Spinal cord (tissue), 9 donors: ENCODE measurements at regions not wholly inside any gene's neighbourhood (a gene's known extent, or its start where the extent isn't known, plus 50 kb on each side); places are given as distances from the start of the nearest gene placed in this dataset.

Experiments
- DNase-seq, 6 donors: peaks; one replicate each; pipeline versions ENCODE4 v3.0.0 to v3.0.0-alpha.2; 2013 to 2015; ENCODE audit warnings: low spot score in 6 of 6, low read depth in 4 of 6
- H3K27ac ChIP-seq: one replicate; pipeline ENCODE4 v1.5.1; 2013; ENCODE audit warnings: low read depth, low read length, control low read depth
- H3K27me3 ChIP-seq: one replicate; pipeline ENCODE4 v1.6.1; 2013; ENCODE audit warnings: low read length; ENCODE audit not compliant: control insufficient read depth, insufficient read depth
- H3K36me3 ChIP-seq: one replicate; pipeline ENCODE4 v1.6.1; 2013; ENCODE audit warnings: low read length; ENCODE audit not compliant: control insufficient read depth, insufficient read depth
- H3K4me1 ChIP-seq: one replicate; pipeline ENCODE4 v1.6.1; 2013; ENCODE audit warnings: low read length; ENCODE audit not compliant: control insufficient read depth, insufficient read depth
- H3K4me3 ChIP-seq: one replicate; pipeline ENCODE4 v1.5.1; 2013; ENCODE audit warnings: low read depth, low read length, control low read depth
- H3K9me3 ChIP-seq: one replicate; pipeline ENCODE4 v1.6.1; 2013; ENCODE audit warnings: low read length; ENCODE audit not compliant: control insufficient read depth, insufficient read depth
- WGBS: methylation state at CpG from one replicate; pipeline ENCODE4 v1.1.5; 2013; ENCODE audit warnings: missing lambda C conversion rate; ENCODE audit not compliant: insufficient coverage; 5-methylcytosine and 5-hydroxymethylcytosine counted together
- donor health status: healthy.

DNA sequence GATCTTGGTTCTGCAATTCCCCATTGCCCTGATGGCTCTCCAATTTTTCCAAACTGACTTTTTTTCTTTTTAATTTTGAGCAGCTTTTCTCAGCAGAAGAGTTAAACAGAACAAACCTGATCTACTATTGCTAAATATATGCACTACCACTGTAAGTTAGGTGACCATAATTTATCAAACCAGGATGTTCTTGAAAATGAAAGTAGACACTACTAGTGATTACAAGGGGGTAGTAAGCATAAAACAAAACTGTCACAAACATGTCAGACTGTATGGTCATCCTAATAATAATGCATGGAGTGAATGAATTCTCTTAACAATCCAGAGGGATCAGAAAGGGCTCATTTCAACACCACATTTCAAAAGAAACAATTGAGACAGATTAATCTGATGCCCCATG, 183.0 kb upstream of the FOXN3 start:
- Histone ChIP-seq H3K9me3 (peaks cover 22% of the 10 kb centered on the region), H3K36me3 (no peaks in the 10 kb centered on the region), H3K4me1 (no peaks in the 10 kb centered on the region), H3K27ac (no peak overlapping the region), H3K27me3 (no peaks in the 10 kb centered on the region), H3K4me3 (no peak overlapping the region)
- no peak for DNase-seq

DNA sequence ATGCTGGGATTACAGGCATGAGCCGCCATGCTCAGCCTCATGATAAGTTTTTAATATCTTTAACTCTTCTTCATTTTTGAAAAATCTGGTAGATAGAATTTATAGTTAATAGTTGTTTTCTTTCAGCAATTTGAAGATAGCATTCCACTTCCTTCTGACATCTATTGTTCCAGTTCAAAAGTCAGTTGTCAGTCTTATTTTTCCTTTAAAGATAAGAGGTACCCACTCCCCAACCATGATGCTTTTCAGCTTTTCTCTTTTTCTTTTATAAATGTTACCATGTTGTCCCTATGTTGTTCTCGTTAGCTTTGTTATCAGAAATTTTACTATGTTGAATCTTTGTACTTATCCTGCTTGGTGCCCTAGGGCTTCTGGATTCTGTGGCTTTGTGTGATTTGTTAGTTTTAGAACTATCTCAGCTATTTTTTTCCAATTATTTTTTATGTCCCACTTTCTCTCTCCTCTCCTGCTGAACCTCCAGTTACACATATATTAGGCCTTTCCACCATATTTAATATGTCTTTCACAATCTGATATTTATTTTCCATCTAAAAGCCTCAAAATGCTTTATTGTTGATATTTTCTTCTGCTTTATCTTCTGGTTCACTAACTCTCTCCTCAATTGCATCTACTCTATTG, 181.6 kb upstream of the FOXN3 start:
- Histone ChIP-seq H3K27ac (no peak overlapping the region), H3K36me3 (no peaks in the 10 kb centered on the region), H3K9me3 (peaks cover 25% of the 10 kb centered on the region), H3K4me1 (no peaks in the 10 kb centered on the region), H3K27me3 (no peaks in the 10 kb centered on the region), H3K4me3 (no peak overlapping the region)
- no CpG with 5 or more reads among the region's 2 CpGs for WGBS
- DNase-seq, result no peak

DNA sequence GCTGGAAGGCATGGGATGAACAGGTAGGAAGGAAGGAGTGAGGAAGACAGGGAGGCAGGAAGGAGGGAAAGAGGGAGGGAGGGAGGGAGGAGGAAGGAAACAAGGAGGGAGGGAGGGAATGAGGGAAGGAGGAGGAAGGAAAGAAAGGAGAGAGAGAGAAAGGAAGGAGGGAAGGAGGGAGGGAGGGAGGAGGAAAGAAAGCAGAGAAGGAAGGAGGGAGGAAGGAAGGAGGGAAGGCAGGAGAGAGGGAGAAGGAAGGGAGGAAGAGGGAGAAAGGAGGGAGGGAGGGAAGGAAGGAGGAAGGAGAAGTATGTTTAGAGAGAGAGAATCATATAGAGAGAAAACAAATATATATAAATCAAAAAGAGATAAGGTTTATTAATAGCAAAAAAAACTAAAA, 175.9 kb upstream of the FOXN3 start:
- H3K9me3 ChIP-seq, result peaks cover 12% of the 10 kb centered on the region
- H3K36me3 ChIP-seq, result no peaks in the 10 kb centered on the region
- no peaks in the 10 kb centered on the region for H3K4me1 ChIP-seq
- no peaks in the 10 kb centered on the region for H3K27me3 ChIP-seq
- no peak overlapping the region for H3K27ac ChIP-seq
- DNase-seq, result no peak
- no peak overlapping the region for H3K4me3 ChIP-seq

DNA sequence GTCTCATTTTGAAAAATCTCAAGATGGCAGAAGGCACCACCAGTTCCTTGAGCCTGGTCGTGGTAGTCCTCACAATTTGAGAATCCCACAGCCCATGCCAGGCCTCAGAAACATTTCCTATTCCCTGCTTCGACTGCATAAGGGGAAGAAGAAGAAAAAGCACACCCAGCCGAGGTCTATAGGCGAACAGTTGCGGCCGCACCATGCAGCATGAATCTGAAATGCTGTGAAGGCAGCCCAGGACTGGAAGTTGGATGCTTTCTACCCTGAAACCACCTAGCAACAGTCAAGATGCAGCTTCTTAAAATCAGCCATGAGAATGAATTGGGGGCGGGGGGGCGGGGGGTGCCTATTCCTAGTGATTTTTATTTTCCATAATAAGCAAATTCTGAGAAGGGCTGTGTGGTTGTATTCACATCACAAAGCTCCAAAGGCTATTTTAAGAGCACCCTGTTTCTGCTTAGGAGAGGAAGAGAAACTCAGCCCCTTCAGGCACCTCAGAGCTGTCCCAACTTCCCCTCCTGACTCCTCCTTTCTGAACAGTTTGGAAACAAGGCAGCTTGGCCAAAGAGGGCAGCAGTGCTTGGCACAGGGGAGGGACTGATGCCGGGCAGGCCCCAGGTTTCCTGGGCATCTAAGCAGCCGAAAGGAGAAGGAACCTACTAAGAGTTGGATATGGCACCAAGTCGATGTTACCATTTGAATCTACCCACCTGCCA, 172.5 kb upstream of the FOXN3 start:
- no peak overlapping the region for H3K27ac ChIP-seq
- H3K27me3 ChIP-seq, result no peaks in the 10 kb centered on the region
- H3K36me3 ChIP-seq, result no peaks in the 10 kb centered on the region
- H3K4me3 ChIP-seq, result no peak overlapping the region
- peak in 1 of 6 donors; percentile 12 for DNase-seq
- H3K4me1 ChIP-seq, result no peaks in the 10 kb centered on the region
- H3K9me3 ChIP-seq, result peaks cover 2% of the 10 kb centered on the region
- 82% methylated on average over 5 of the region's 11 CpGs for WGBS

DNA sequence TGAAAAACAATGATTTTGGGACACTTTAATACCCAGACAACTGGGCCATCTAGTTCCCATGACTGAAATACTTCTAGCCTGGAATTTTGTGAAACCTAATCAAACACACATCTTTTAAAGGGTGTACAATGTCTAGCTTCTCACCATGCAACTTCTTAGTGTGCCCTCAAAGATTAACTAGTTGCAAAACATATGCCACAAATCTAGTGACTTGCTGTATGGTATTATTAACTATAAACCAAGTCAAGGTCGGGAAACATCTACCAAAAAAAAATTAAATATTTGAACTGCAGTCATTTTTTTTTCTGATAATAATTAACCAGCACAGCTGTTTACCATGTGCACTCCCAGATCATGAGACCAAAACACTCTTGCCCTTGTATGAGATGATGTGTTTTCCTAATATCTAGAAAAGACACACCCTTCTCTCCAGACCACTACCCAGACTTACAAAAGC, 171.8 kb upstream of the FOXN3 start:
- no peak overlapping the region for H3K4me3 ChIP-seq
- H3K27ac ChIP-seq, result no peak overlapping the region
- no peaks in the 10 kb centered on the region for H3K9me3 ChIP-seq
- no peaks in the 10 kb centered on the region for H3K4me1 ChIP-seq
- DNase-seq, result no peak
- H3K27me3 ChIP-seq, result no peaks in the 10 kb centered on the region
- no CpG with 5 or more reads among the region's 1 CpG for WGBS
- H3K36me3 ChIP-seq, result no peaks in the 10 kb centered on the region

DNA sequence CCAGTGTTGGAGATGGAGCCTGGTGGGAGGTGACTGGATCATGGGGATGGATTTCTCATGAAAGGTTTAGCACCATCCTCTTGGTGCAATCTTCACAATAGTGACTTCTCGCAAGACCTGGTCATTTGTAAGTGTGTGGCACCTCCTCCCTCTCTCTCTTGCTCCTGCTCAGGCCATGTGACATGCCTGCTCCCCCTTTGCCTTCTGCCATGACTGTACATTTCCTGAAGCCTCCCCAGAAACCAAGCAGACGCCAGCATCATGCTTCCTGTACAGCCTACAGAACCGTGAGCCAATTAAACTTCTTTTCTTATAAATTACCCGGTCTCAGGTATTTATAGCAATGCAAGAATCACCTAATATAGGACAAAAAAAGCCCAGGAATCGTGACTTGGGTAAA, 171.0 kb upstream of the FOXN3 start:
- no peaks in the 10 kb centered on the region for H3K4me1 ChIP-seq
- no peak for DNase-seq
- no peaks in the 10 kb centered on the region for H3K27me3 ChIP-seq
- no peak overlapping the region for H3K4me3 ChIP-seq
- H3K27ac ChIP-seq, result no peak overlapping the region
- no peaks in the 10 kb centered on the region for H3K36me3 ChIP-seq
- no peaks in the 10 kb centered on the region for H3K9me3 ChIP-seq
- WGBS, result 100% methylated on average over 2 of the region's 5 CpGs

DNA sequence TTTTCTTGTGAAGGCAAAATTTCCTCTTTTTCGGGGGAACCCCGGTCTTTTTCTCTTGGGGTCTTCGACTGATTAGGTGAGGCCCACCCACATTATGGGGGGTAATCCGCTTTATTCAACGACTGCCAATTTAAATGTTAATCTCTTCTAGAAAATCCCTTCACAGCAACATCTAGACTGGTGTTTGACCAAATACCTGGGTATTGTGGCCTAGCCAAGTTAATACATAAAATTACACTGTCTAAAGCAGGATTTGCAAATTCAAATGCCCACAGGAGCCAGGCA, 170.0 kb upstream of the FOXN3 start:
- H3K27me3 ChIP-seq, result no peaks in the 10 kb centered on the region
- DNase-seq, result no peak
- no CpG with 5 or more reads among the region's 5 CpGs for WGBS
- H3K36me3 ChIP-seq, result no peaks in the 10 kb centered on the region
- H3K4me3 ChIP-seq, result no peak overlapping the region
- no peaks in the 10 kb centered on the region for H3K4me1 ChIP-seq
- H3K27ac ChIP-seq, result no peak overlapping the region
- H3K9me3 ChIP-seq, result no peaks in the 10 kb centered on the region

DNA sequence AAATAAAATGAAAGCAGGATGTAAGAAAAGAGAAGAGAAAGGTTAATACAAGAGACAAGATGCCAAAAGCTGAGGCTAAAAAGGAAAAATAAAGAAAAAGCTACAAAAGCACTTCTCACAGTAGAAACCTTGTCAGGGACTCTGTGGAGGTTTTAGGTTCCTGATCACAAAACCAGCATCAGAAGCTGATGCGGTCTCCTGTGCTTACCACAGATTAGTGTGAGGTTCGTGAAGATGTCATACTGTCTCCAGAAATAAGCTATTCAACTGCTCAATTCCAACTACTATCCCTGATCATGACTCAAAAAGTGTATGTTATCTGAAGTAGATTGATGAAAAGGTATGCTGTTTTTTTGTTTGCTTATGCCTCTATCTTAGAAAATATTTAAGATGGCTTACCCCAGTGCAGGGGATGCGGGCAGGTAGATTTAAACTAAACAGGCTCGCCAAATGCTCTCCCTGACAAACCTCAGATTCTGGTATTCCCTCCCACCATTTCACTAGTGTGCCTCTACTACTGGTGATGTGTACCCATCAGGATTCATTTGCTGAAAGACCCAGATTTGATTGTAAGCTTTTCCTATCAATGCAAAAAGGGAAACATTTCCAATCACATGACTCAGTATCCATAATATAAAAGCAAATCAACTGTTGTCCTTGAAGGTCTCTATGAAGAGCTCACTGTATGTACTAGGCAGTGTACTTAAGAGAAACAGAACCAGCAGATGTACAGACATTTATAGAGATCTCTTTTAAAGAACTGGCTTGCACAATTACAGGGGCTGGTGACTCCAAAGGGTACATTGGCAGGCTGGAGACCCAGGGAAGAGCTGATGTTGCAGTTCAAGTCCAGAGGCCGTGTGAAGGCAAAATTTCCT, 169.5 kb upstream of the FOXN3 start:
- H3K36me3 ChIP-seq, result no peaks in the 10 kb centered on the region
- H3K27ac ChIP-seq, result no peak overlapping the region
- no peak overlapping the region for H3K4me3 ChIP-seq
- no peaks in the 10 kb centered on the region for H3K4me1 ChIP-seq
- no peak for DNase-seq
- no peaks in the 10 kb centered on the region for H3K27me3 ChIP-seq
- WGBS, result 93% methylated on average over 3 of the region's 5 CpGs
- no peaks in the 10 kb centered on the region for H3K9me3 ChIP-seq

DNA sequence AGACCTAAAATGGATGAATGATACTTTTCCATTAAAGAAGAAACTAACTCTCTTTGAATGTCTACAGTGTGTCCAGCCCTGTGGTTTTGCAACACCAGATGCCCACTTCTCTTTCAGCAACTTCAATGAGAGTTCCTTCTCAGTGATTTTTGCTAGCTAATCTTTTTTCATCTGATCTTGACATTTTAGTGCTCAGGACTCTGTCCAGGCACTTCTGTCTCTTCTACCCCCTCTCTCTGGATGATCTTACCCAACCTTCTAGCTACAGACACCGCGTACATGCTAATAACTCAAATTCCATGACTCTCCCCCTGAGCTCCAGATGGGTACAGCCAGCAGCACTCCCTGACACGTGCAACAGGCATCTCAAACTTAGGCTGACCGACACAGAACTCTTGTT, 161.1 kb upstream of the FOXN3 start:
- WGBS, result 77% methylated on average over 4 of the region's 4 CpGs
- no peaks in the 10 kb centered on the region for H3K9me3 ChIP-seq
- peaks cover 4% of the 10 kb centered on the region for H3K36me3 ChIP-seq
- peak in 1 of 6 donors; percentile 12 for DNase-seq
- no peak overlapping the region for H3K27ac ChIP-seq
- H3K4me1 ChIP-seq, result peaks cover 4% of the 10 kb centered on the region
- H3K4me3 ChIP-seq, result no peak overlapping the region
- H3K27me3 ChIP-seq, result no peaks in the 10 kb centered on the region

DNA sequence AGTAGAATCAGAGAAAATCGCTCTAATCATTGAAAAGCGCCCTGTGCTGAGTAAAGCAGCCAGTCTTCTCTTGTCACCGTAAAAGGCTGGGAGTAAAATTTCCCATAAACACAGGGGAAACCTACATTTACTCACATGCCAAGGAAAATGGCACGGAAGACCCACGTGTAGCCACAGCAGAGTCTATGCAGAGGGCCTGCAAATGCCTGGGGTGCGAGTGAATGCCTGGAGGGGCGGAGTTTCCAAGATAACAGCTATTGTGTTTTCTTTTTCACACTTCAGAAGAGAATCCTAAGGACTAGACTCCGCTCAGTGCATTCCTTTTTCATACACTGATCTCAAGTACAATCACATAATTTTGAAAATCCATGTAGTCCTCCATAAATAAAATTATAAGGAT, 159.9 kb upstream of the FOXN3 start:
- Histone ChIP-seq H3K27ac (no peak overlapping the region), H3K36me3 (peaks cover 4% of the 10 kb centered on the region), H3K9me3 (no peaks in the 10 kb centered on the region), H3K4me1 (peaks cover 11% of the 10 kb centered on the region), H3K4me3 (no peak overlapping the region), H3K27me3 (no peaks in the 10 kb centered on the region)
- WGBS, result 17% methylated on average over 2 of the region's 8 CpGs
- DNase-seq, result no peak
